DOHH2 (cell line): ENCODE measurements at regions not wholly inside any gene's neighbourhood (a gene's known extent, or its start where the extent isn't known, plus 50 kb on each side); places are given as distances from the start of the nearest gene placed in this dataset.

Source experiments
- H3F3A ChIP-seq: fragments of 200-600 bp; sonication (generic), shearing (Covaris generic); 2 replicates; pipeline ENCODE4 v1.6.0; 2016; ENCODE audit warnings: antibody characterized with exemption, mild to moderate bottlenecking; ENCODE audit not compliant: control insufficient read depth, insufficient read depth
- H3K27ac ChIP-seq: fragments of 200-600 bp; sonication (generic); 2 replicates; pipeline ENCODE4 v1.5.1; 2014; ENCODE audit warnings: low read depth, mild to moderate bottlenecking, low read length, moderate library complexity
- H3K27me3 ChIP-seq: fragments of 200-600 bp; sonication (generic); 2 replicates; pipeline ENCODE4 v1.6.1; 2014; ENCODE audit warnings: mild to moderate bottlenecking, low read length, mixed read lengths; ENCODE audit not compliant: control insufficient read depth
- H3K36me3 ChIP-seq: fragments of 200-600 bp; sonication (generic); 2 replicates; pipeline ENCODE4 v1.6.1; 2014; ENCODE audit warnings: mild to moderate bottlenecking, low read length, moderate library complexity, mixed read lengths; ENCODE audit not compliant: control insufficient read depth
- H3K4me1 ChIP-seq: fragments of 200-600 bp; sonication (generic); 2 replicates; pipeline ENCODE4 v1.6.1; 2014; ENCODE audit warnings: mild to moderate bottlenecking, low read length, mixed read lengths; ENCODE audit not compliant: control insufficient read depth
- H3K4me2 ChIP-seq: fragments of 200-600 bp; sonication (generic); 2 replicates; pipeline ENCODE4 v1.6.0; 2014; ENCODE audit warnings: mild to moderate bottlenecking, low read length, moderate library complexity
- H3K4me3 ChIP-seq: fragments of 200-600 bp; sonication (generic); 2 replicates; pipeline ENCODE4 v1.5.1; 2014; ENCODE audit warnings: mild to moderate bottlenecking, low read length, mixed read lengths
- H3K79me2 ChIP-seq: fragments of 200-600 bp; sonication (generic); 2 replicates; pipeline ENCODE4 v1.6.1; 2014; ENCODE audit warnings: mild to moderate bottlenecking, low read length, mixed read lengths; ENCODE audit not compliant: control insufficient read depth
- H3K9me2 ChIP-seq: fragments of 200-600 bp; sonication (generic); replicated peaks from 2 replicates; pipeline ENCODE4 v1.6.1; 2014; ENCODE audit warnings: mild to moderate bottlenecking, low read length, mixed read lengths; ENCODE audit not compliant: control insufficient read depth
- H3K9me3 ChIP-seq: fragments of 200-600 bp; sonication (generic); 2 replicates; pipeline ENCODE4 v1.6.1; 2014; ENCODE audit warnings: antibody characterized with exemption, low read length, mixed read lengths; ENCODE audit not compliant: control insufficient read depth, insufficient read depth
- H4K20me1 ChIP-seq: fragments of 200-600 bp; sonication (generic); 2 replicates; pipeline ENCODE4 v1.6.0; 2014; ENCODE audit warnings: low read depth, mild to moderate bottlenecking, antibody characterized with exemption, low read length, moderate library complexity; ENCODE audit not compliant: control insufficient read depth, insufficient read depth
- CTCF ChIP-seq: fragments of 200-600 bp; sonication (generic); IDR thresholded peaks from one replicate; pipeline ENCODE4 v1.5.1; 2014; ENCODE audit warnings: antibody characterized with exemption, mild to moderate bottlenecking, low read depth, low read length; ENCODE audit not compliant: poor library complexity, severe bottlenecking
- EZH2phosphoT487 ChIP-seq: fragments of 200-600 bp; sonication (generic); IDR thresholded peaks from 2 replicates; pipeline ENCODE4 v1.6.1; 2017; ENCODE audit warnings: borderline replicate concordance, mild to moderate bottlenecking, antibody characterized with exemption, low read length, moderate library complexity, mixed read lengths

- no peak overlapping the region for H3K4me2 ChIP-seq
- no peaks in the 10 kb centered on the region for H3K4me1 ChIP-seq
- TF ChIP-seq CTCF (no peak), EZH2phosphoT487 (no peak)
- no peaks in the 10 kb centered on the region for H3K79me2 ChIP-seq
- no peak overlapping the region for H3K27ac ChIP-seq
- peaks cover 10% of the 10 kb centered on the region for H3K9me3 ChIP-seq
- H3K4me3 ChIP-seq = no peak overlapping the region
- H3F3A ChIP-seq = no peaks in the 10 kb centered on the region
- H4K20me1 ChIP-seq = no peaks in the 10 kb centered on the region
- no peaks in the 10 kb centered on the region for H3K9me2 ChIP-seq
- no peaks in the 10 kb centered on the region for H3K36me3 ChIP-seq
- no peaks in the 10 kb centered on the region for H3K27me3 ChIP-seq
Measured at GRCh38 chr15:66927201-66928077, 138.0 kb upstream of the SMAD3 start.

- H3K27ac ChIP-seq = no peak overlapping the region
- no peak overlapping the region for H3K4me3 ChIP-seq
- no peaks in the 10 kb centered on the region for H3K4me1 ChIP-seq
- peaks cover 3% of the 10 kb centered on the region for H3K9me3 ChIP-seq
- H3K27me3 ChIP-seq = no peaks in the 10 kb centered on the region
- no peaks in the 10 kb centered on the region for H3K9me2 ChIP-seq
- H4K20me1 ChIP-seq = no peaks in the 10 kb centered on the region
- H3K36me3 ChIP-seq = no peaks in the 10 kb centered on the region
- no peak overlapping the region for H3K4me2 ChIP-seq
- H3F3A ChIP-seq = no peaks in the 10 kb centered on the region
- TF ChIP-seq EZH2phosphoT487 (no peak), CTCF (no peak)
- no peaks in the 10 kb centered on the region for H3K79me2 ChIP-seq
Measured at GRCh38 chr15:66928101-66928500, 137.3 kb upstream of the SMAD3 start.

GRCh38 chr15:66928784-66929183 lies 136.6 kb upstream of the SMAD3 start:
- Histone ChIP-seq H3K9me3 (peaks cover 3% of the 10 kb centered on the region; the same call in 1 of the 2 replicates), H3K79me2 (no peaks in the 10 kb centered on the region), H3K4me3 (no peak overlapping the region), H3K9me2 (no peaks in the 10 kb centered on the region), H3K36me3 (no peaks in the 10 kb centered on the region), H4K20me1 (no peaks in the 10 kb centered on the region), H3F3A (no peaks in the 10 kb centered on the region), H3K4me1 (no peaks in the 10 kb centered on the region), H3K27ac (no peak overlapping the region), H3K27me3 (no peaks in the 10 kb centered on the region), H3K4me2 (no peak overlapping the region)
- TF ChIP-seq CTCF (no peak), EZH2phosphoT487 (no peak)
